Thyroid gland (tissue), 4 donors: ENCODE measurements at regions not wholly inside any gene's neighbourhood (a gene's known extent, or its start where the extent isn't known, plus 50 kb on each side); places are given as distances from the start of the nearest gene placed in this dataset.

ENCODE experiments used
- DNase-seq, 2 donors: peaks; one replicate each; pipeline ENCODE4 v3.0.0-alpha.2; 2019
- H3K27ac ChIP-seq, 3 donors: fragments of 200-600 bp; sonication (generic); 1 replicate in 2 of 3; 2 replicates in 1 of 3; pipeline ENCODE4 v1.5.1; 2016 to 2019; ENCODE audit warnings: mild to moderate bottlenecking in 1 of 3, moderate library complexity in 1 of 3
- H3K27me3 ChIP-seq: fragments of 200-600 bp; sonication (generic); one replicate; pipeline ENCODE4 v1.5.1; 2019
- H3K36me3 ChIP-seq, 2 donors: fragments of 200-600 bp; sonication (generic); one replicate each; pipeline ENCODE4 v1.5.1; 2016 to 2019
- H3K4me1 ChIP-seq, 2 donors: fragments of 200-600 bp; sonication (generic); one replicate each; pipeline ENCODE4 v1.5.1; 2017 to 2019
- H3K4me3 ChIP-seq, 3 donors: fragments of 200-600 bp; sonication (generic); replicated peaks in 1 of 3; 1 replicate in 2 of 3; 2 replicates in 1 of 3; pipeline ENCODE4 v1.5.1; 2016; ENCODE audit warnings: mild to moderate bottlenecking in 1 of 3
- H3K9me3 ChIP-seq: fragments of 200-600 bp; sonication (generic); one replicate; pipeline ENCODE4 v1.5.1; 2017
- POLR2A ChIP-seq, 2 donors: fragments of 450-650 bp; IDR thresholded peaks; one replicate each; pipeline ENCODE4 v1.6.1; 2017; ENCODE audit warnings: antibody characterized with exemption in 2 of 2, mild to moderate bottlenecking in 2 of 2, moderate library complexity in 1 of 2
- WGBS, 2 donors: methylation state at CpG; one replicate each; pipeline ENCODE4 v1.1.5; 2017; 5-methylcytosine and 5-hydroxymethylcytosine counted together
- intact Hi-C: fragments of 100-400 bp; cut with DNase I; formaldehyde crosslinking; loops from one replicate; pipeline ENCODE4 v1.15.1; 2023
- TF ChIP-seq, protein P1 (sequence below), 6 experiments: fragments of 200-600 bp in 3 of 6; fragments of 450-650 bp in 3 of 6; sonication (generic) in 3 of 6; IDR thresholded peaks; one replicate each; pipeline ENCODE4 v1.5.1; 2016 to 2019; ENCODE audit warnings: antibody characterized with exemption in 6 of 6, mild to moderate bottlenecking in 2 of 6, inconsistent platforms in 1 of 6, moderate library complexity in 1 of 6

DNA sequence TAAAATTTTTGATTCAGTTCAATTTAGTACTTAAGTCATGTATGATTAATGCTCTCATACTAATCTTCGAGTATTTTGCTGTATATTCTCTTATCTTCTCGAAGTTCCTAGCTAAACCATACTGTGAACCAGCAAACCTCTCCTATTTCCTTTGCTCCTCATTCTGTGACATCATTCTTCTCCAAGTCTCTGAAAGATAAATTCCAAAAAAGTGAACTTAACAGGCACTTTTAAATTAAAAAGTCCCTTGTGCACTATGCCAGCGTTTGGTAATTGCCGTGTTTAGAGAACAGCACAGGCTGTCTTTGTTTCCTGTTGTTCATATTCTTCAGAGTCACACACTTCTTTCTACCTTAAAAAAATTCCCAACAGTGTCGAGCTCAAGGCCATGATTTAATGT, 188.4 kb upstream of the PHACTR1 start:
- 52 to 65% methylated on average over 5 of the region's 5 CpGs for WGBS, 2 donors
- no peak overlapping the region for H3K27ac ChIP-seq

DNA sequence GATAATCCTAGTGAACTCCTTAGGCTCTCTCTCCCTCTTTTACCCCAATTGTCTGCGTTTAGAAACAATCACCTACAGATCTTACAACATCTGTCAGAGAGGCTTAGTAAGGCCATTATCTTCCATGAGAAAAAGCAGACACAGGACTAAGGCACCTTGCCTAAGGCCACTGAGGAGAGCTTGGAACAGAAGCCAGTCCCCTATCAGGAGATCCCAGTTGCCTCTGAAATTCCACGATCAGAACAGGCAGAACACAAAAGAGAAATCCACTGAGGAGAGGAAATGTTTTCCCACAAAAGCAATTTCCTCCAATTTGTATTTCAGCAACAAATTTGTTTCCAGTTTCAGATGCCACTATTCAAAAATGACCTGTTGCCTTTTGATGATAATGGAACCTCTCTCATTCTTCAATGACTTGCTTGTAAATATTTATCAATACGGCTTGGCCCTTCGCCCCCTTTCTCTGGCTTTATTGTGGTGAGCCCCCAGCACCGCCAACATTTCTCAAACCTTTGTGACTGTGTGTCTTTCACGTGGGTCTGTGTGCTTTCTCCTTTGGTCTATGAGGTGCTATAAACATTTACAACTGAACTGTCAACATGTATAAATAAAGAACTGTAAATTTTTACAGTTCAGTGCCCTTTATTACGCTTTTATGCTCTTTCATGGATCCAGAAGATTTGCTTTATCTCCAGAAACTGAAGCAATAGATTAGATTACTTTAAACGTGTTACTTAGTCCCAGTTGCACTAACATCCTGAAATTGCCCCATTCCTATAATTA, 187.8 kb upstream of the PHACTR1 start:
- Histone ChIP-seq H3K27me3 (no peaks in the 10 kb centered on the region), H3K36me3 (no peaks in the 10 kb centered on the region), H3K9me3 (no peaks in the 10 kb centered on the region), H3K4me1 (no peaks in the 10 kb centered on the region), H3K4me3 (no peak overlapping the region), H3K27ac (no peak overlapping the region)
- 60 to 62% methylated on average over 8 of the region's 8 CpGs for WGBS, 2 donors
- intact Hi-C loops = no loop called here
- DNase-seq = no peak
- TF ChIP-seq, protein P1, sequence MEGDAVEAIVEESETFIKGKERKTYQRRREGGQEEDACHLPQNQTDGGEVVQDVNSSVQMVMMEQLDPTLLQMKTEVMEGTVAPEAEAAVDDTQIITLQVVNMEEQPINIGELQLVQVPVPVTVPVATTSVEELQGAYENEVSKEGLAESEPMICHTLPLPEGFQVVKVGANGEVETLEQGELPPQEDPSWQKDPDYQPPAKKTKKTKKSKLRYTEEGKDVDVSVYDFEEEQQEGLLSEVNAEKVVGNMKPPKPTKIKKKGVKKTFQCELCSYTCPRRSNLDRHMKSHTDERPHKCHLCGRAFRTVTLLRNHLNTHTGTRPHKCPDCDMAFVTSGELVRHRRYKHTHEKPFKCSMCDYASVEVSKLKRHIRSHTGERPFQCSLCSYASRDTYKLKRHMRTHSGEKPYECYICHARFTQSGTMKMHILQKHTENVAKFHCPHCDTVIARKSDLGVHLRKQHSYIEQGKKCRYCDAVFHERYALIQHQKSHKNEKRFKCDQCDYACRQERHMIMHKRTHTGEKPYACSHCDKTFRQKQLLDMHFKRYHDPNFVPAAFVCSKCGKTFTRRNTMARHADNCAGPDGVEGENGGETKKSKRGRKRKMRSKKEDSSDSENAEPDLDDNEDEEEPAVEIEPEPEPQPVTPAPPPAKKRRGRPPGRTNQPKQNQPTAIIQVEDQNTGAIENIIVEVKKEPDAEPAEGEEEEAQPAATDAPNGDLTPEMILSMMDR (IDR thresholded peaks at IDR 0.05) = no peak
- TF ChIP-seq POLR2A (IDR thresholded peaks at IDR 0.05) = no peak

More for the DNA sequence above, 188.4 kb upstream of the PHACTR1 start:
- TF ChIP-seq POLR2A (IDR thresholded peaks at IDR 0.05) = no peak
- TF ChIP-seq, protein P1 (IDR thresholded peaks at IDR 0.05) = no peak
- H3K27me3 ChIP-seq = no peaks in the 10 kb centered on the region
- DNase-seq = no peak
- intact Hi-C loops = no loop called here
- H3K36me3 ChIP-seq = no peaks in the 10 kb centered on the region
- no peak overlapping the region for H3K4me3 ChIP-seq
- H3K4me1 ChIP-seq = no peaks in the 10 kb centered on the region
- H3K9me3 ChIP-seq = no peaks in the 10 kb centered on the region

DNA sequence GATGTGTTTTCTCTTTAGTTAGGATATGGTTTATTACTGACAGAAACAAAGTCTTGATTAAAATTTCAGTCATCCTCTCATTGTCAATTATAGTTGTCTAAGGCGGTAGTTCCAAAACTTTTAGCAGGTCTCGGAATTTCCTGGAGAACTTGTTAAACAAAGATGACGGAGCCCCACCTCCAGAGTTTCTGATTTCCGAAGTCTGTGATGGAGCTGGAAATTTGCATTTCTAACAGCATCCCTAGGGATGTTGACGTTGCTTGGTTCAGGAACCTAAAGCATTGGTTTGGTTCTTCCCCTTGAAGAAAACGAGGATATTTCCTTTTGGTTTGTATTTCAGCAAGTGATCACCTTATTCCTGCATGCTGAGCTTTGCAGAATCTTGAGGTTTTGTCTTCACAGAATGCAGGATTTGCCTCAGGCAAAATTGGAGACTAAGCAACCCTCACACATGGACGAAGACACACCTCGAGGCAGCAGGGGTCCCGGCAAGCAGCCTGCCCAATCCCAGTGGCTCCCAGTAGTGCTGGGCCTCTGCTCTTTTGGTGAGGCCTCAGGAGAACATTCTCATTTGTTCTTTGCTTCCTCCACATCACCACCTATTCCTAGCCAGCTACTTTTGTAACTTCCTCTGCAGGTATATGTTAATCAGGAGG, 187.1 kb upstream of the PHACTR1 start:
- no peaks in the 10 kb centered on the region for H3K36me3 ChIP-seq
- intact Hi-C loops = no loop called here
- H3K4me3 ChIP-seq = no peak overlapping the region

DNA sequence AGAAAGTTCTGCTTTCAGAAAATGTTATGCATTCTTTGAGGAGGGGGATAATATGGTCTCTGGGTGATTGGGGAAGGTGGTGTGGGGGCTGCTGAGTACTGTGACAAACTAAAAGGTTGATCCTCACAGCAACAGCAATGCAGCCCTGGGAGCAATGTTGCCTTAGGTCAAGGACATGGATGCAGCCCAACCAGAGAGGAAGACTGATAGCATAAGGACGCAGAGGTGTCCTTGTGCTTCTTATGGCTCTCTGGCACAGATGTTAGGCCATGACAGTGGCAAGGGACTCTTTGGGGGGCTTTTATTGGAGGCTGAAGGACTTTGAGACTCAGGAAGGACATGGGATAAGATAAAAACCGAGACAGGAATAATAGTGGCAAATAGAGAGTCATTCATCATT, 186.2 kb upstream of the PHACTR1 start:
- TF ChIP-seq POLR2A (IDR thresholded peaks at IDR 0.05) = no peak
- TF ChIP-seq, protein P1 (IDR thresholded peaks at IDR 0.05) = no peak
- no peaks in the 10 kb centered on the region for H3K9me3 ChIP-seq
- no peaks in the 10 kb centered on the region for H3K27me3 ChIP-seq
- 85 to 88% methylated on average over 2 of the region's 2 CpGs for WGBS, 2 donors
- no peak for DNase-seq
- H3K36me3 ChIP-seq = no peaks in the 10 kb centered on the region
- H3K4me3 ChIP-seq = no peak overlapping the region
- intact Hi-C loops = no loop called here
- no peak overlapping the region for H3K27ac ChIP-seq
- H3K4me1 ChIP-seq = no peaks in the 10 kb centered on the region

More for the DNA sequence above, 187.1 kb upstream of the PHACTR1 start:
- Histone ChIP-seq H3K27me3 (no peaks in the 10 kb centered on the region), H3K9me3 (no peaks in the 10 kb centered on the region), H3K27ac (no peak overlapping the region), H3K4me1 (no peaks in the 10 kb centered on the region)
- no peak for TF ChIP-seq POLR2A (IDR thresholded peaks at IDR 0.05)
- TF ChIP-seq, protein P1 (IDR thresholded peaks at IDR 0.05) = no peak
- no peak for DNase-seq
- WGBS, 2 donors = 76 to 79% methylated on average over 9 of the region's 9 CpGs

DNA sequence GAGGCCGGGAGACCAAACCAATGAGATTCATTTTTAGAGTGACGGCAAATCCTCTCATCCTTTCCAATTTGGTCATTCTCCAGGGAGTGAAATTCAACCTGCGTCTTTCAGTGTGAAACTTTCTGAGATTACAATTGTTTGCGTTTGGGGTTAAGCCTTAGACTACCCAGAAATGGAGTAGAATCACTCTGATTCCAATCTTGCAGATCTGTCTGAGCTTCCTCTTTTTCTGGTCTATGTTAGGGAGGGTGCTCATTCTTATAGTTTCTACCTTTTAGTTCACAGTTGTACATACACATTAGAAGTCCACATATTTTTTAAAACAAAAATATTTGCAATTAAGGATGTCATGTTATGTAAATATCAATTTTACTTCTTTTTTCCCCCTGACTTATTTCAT, 183.0 kb upstream of the PHACTR1 start:
- 89 to 94% methylated on average over 4 of the region's 4 CpGs for WGBS, 2 donors
- H3K36me3 ChIP-seq = no peaks in the 10 kb centered on the region
- TF ChIP-seq, protein P1 (IDR thresholded peaks at IDR 0.05) = no peak
- no peaks in the 10 kb centered on the region for H3K4me1 ChIP-seq
- no peaks in the 10 kb centered on the region for H3K27me3 ChIP-seq
- DNase-seq = no peak
- H3K4me3 ChIP-seq = no peak overlapping the region
- H3K27ac ChIP-seq = no peak overlapping the region
- H3K9me3 ChIP-seq = no peaks in the 10 kb centered on the region
- intact Hi-C loops = no loop called here
